ENCODE measurements at regions not wholly inside any gene's neighbourhood (a gene's known extent, or its start where the extent isn't known, plus 50 kb on each side); places are given as distances from the start of the nearest gene placed in this dataset.

- TF ChIP-seq TAF1 (IDR thresholded peaks at IDR 0.05; ENCODE audit: borderline replicate concordance, insufficient read depth, low read length), result no peak
- TF ChIP-seq SIN3A (IDR thresholded peaks at IDR 0.05; ENCODE audit: borderline replicate concordance, insufficient read depth, low read length), result no peak
- TF ChIP-seq POLR2AphosphoS5 (IDR thresholded peaks at IDR 0.05; ENCODE audit: low read depth, low read length), result no peak
- no peak for TF ChIP-seq FOXP2 (optimal IDR thresholded peaks at IDR 0.05; ENCODE audit: borderline replicate concordance, extremely low read depth, extremely low read length, insufficient read depth)
- TF ChIP-seq, protein P1, sequence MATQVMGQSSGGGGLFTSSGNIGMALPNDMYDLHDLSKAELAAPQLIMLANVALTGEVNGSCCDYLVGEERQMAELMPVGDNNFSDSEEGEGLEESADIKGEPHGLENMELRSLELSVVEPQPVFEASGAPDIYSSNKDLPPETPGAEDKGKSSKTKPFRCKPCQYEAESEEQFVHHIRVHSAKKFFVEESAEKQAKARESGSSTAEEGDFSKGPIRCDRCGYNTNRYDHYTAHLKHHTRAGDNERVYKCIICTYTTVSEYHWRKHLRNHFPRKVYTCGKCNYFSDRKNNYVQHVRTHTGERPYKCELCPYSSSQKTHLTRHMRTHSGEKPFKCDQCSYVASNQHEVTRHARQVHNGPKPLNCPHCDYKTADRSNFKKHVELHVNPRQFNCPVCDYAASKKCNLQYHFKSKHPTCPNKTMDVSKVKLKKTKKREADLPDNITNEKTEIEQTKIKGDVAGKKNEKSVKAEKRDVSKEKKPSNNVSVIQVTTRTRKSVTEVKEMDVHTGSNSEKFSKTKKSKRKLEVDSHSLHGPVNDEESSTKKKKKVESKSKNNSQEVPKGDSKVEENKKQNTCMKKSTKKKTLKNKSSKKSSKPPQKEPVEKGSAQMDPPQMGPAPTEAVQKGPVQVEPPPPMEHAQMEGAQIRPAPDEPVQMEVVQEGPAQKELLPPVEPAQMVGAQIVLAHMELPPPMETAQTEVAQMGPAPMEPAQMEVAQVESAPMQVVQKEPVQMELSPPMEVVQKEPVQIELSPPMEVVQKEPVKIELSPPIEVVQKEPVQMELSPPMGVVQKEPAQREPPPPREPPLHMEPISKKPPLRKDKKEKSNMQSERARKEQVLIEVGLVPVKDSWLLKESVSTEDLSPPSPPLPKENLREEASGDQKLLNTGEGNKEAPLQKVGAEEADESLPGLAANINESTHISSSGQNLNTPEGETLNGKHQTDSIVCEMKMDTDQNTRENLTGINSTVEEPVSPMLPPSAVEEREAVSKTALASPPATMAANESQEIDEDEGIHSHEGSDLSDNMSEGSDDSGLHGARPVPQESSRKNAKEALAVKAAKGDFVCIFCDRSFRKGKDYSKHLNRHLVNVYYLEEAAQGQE (IDR thresholded peaks at IDR 0.05; ENCODE audit: insufficient read depth in 1 of 2, low read depth in 2 of 2, low read length in 2 of 2), result no peak
Observed at GRCh38 chr2:15736396-15737180, 144.9 kb downstream of the DDX1 start.

DNA sequence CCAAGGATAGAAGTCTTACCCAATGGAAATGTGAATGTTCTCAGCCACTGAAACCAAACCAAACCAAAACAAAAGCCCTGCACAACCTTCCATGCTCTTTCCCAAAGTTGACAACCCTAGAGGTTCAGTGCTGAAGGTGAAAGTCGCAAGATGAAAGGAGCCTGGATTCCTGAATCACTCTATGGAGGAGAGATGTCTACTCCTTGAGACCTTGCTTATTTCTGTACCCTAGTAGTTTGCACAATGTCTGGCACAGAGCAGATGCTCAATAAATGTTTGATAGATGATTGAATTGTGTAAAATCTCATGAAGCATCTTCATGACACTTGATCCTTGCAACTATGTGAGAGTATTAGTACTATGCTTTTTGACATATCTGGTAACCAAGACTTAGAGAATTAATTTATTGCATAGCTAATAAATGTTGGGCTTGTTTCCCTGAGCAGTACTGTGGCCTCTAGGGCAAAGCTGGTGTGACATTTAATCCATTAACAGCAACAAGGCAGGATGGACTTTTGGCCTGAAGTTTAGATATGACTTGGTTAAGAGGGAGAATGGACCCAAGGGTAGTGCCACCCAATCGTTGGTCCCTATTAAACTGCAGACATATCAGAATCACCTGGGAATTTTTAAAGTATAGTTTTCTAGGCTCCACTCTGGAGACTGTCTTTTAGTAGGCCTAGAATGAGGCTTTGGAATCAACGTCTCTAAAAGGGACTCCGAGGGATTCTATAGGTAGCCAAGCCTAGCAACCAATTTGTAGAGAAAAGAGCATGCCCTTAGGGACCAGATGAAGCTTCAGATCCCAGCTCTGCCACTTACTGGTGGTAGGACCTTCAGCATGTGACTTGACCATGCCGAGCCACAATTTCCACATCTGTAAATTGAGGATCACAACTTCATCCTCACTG is 145.9 kb downstream of the DDX1 start:
- TF ChIP-seq SIN3A (IDR thresholded peaks at IDR 0.05; ENCODE audit: borderline replicate concordance, insufficient read depth, low read length) (no peak), POLR2AphosphoS5 (IDR thresholded peaks at IDR 0.05; ENCODE audit: low read depth, low read length) (no peak), FOXP2 (optimal IDR thresholded peaks at IDR 0.05; ENCODE audit: borderline replicate concordance, extremely low read depth, extremely low read length, insufficient read depth) (no peak), TAF1 (IDR thresholded peaks at IDR 0.05; ENCODE audit: borderline replicate concordance, insufficient read depth, low read length) (no peak)
- TF ChIP-seq, protein P1 (IDR thresholded peaks at IDR 0.05; ENCODE audit: insufficient read depth in 1 of 2, low read depth in 2 of 2, low read length in 2 of 2), result no peak

GRCh38 chr2:15738225-15738546 is 146.5 kb downstream of the DDX1 start:
- TF ChIP-seq, protein P1 (IDR thresholded peaks at IDR 0.05; ENCODE audit: insufficient read depth in 1 of 2, low read depth in 2 of 2, low read length in 2 of 2), result no peak
- TF ChIP-seq TAF1 (IDR thresholded peaks at IDR 0.05; ENCODE audit: borderline replicate concordance, insufficient read depth, low read length) (no peak), POLR2AphosphoS5 (IDR thresholded peaks at IDR 0.05; ENCODE audit: low read depth, low read length) (no peak), SIN3A (IDR thresholded peaks at IDR 0.05; ENCODE audit: borderline replicate concordance, insufficient read depth, low read length) (no peak), FOXP2 (optimal IDR thresholded peaks at IDR 0.05; ENCODE audit: borderline replicate concordance, extremely low read depth, extremely low read length, insufficient read depth) (no peak)

- TF ChIP-seq TAF1 (IDR thresholded peaks at IDR 0.05; ENCODE audit: borderline replicate concordance, insufficient read depth, low read length), result no peak
- TF ChIP-seq POLR2AphosphoS5 (IDR thresholded peaks at IDR 0.05; ENCODE audit: low read depth, low read length), result no peak
Observed at GRCh38 chr2:15738943-15739342, 147.3 kb downstream of the DDX1 start.

DNA sequence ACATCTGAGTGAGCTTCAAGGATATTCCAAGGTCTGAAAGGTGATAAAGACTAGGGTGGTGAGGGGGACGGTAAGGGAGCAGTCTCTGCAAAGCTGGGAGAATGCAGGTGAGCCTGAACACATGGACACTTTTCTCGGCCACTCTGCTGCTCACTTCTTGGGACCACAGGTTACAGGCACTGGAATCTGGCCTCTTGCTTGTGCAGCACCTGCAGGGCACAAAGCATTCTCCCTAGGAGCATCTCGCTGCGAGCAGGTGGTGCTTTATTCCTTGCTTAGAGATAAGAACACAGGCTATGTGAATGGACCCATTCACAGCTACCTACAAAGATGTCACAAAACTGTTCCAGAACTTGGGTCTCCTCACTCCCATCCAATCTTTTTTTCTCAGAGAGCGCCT is 153.2 kb downstream of the DDX1 start:
- no peak for TF ChIP-seq POLR2AphosphoS5 (IDR thresholded peaks at IDR 0.05; ENCODE audit: low read depth, low read length)
- TF ChIP-seq TAF1 (IDR thresholded peaks at IDR 0.05; ENCODE audit: borderline replicate concordance, insufficient read depth, low read length), result no peak
- TF ChIP-seq FOXP2 (optimal IDR thresholded peaks at IDR 0.05; ENCODE audit: borderline replicate concordance, extremely low read depth, extremely low read length, insufficient read depth), result no peak
- TF ChIP-seq, protein P1 (IDR thresholded peaks at IDR 0.05; ENCODE audit: insufficient read depth in 1 of 2, low read depth in 2 of 2, low read length in 2 of 2), result no peak
- no peak for TF ChIP-seq SIN3A (IDR thresholded peaks at IDR 0.05; ENCODE audit: borderline replicate concordance, insufficient read depth, low read length)
